ENCODE measurements at regions not wholly inside any gene's neighbourhood (a gene's known extent, or its start where the extent isn't known, plus 50 kb on each side); places are given as distances from the start of the nearest gene placed in this dataset.

GRCh38 chr15:96882121-96882772, 551.7 kb downstream of the NR2F2 start:
- peaks cover 4% of the 10 kb centered on the region for H3K9me3 ChIP-seq (ENCODE audit: control insufficient read depth, insufficient read depth, low read length)
- H3K4me3 ChIP-seq (ENCODE audit: low read depth, low read length): no peak overlapping the region
- H3K27ac ChIP-seq (ENCODE audit: low read depth, low read length): no peak overlapping the region
- no peak for DNase-seq (ENCODE audit: low read depth, low spot score)
- POLR2A ChIA-PET: no interaction called here
- TF ChIP-seq CTCF (IDR thresholded peaks at IDR 0.05; ENCODE audit: low read depth, low read length): no peak
- CTCF ChIA-PET: no interaction called here
- H3K27me3 ChIP-seq (ENCODE audit: control insufficient read depth, insufficient read depth, low read length): no peaks in the 10 kb centered on the region

GRCh38 chr15:96887730-96888129, 557.2 kb downstream of the NR2F2 start:
- H3K27ac ChIP-seq (ENCODE audit: low read depth, low read length): no peak overlapping the region
- no peak for DNase-seq (ENCODE audit: low read depth, low spot score)
- POLR2A ChIA-PET: no interaction called here

GRCh38 chr15:96888764-96889163, 558.3 kb downstream of the NR2F2 start:
- H3K27ac ChIP-seq (ENCODE audit: low read depth, low read length): no peak overlapping the region

More at GRCh38 chr15:96887730-96888129, 557.2 kb downstream of the NR2F2 start:
- no peak for TF ChIP-seq CTCF (IDR thresholded peaks at IDR 0.05; ENCODE audit: low read depth, low read length)
- H3K9me3 ChIP-seq (ENCODE audit: control insufficient read depth, insufficient read depth, low read length): peaks cover 4% of the 10 kb centered on the region; the same call in 1 of the 2 replicates
- no peak overlapping the region for H3K4me3 ChIP-seq (ENCODE audit: low read depth, low read length)
- CTCF ChIA-PET: interaction anchor here (0.6 kb wide), 1 partner anchor 1399 kb away, joined by 3 read pairs; no protein-coding TSS in a partner anchor
- no peaks in the 10 kb centered on the region for H3K27me3 ChIP-seq (ENCODE audit: control insufficient read depth, insufficient read depth, low read length)

GRCh38 chr15:96889734-96890480, 559.4 kb downstream of the NR2F2 start:
- ChIA-PET POLR2A (no interaction called here), CTCF (no interaction called here)
- Histone ChIP-seq H3K9me3 (ENCODE audit: control insufficient read depth, insufficient read depth, low read length) (peaks cover 4% of the 10 kb centered on the region; the same call in 1 of the 2 replicates), H3K27me3 (ENCODE audit: control insufficient read depth, insufficient read depth, low read length) (no peaks in the 10 kb centered on the region), H3K4me3 (ENCODE audit: low read depth, low read length) (peak overlapping the region; percentile 38), H3K27ac (ENCODE audit: low read depth, low read length) (no peak overlapping the region)
- DNase-seq (ENCODE audit: low read depth, low spot score): no peak
- no peak for TF ChIP-seq CTCF (IDR thresholded peaks at IDR 0.05; ENCODE audit: low read depth, low read length)

More at GRCh38 chr15:96888764-96889163, 558.3 kb downstream of the NR2F2 start:
- peaks cover 4% of the 10 kb centered on the region; the same call in 1 of the 2 replicates for H3K9me3 ChIP-seq (ENCODE audit: control insufficient read depth, insufficient read depth, low read length)
- H3K27me3 ChIP-seq (ENCODE audit: control insufficient read depth, insufficient read depth, low read length): no peaks in the 10 kb centered on the region
- no peak for DNase-seq (ENCODE audit: low read depth, low spot score)
- ChIA-PET POLR2A (no interaction called here), CTCF (no interaction called here)
- TF ChIP-seq CTCF (IDR thresholded peaks at IDR 0.05; ENCODE audit: low read depth, low read length): no peak
- no peak overlapping the region for H3K4me3 ChIP-seq (ENCODE audit: low read depth, low read length)

GRCh38 chr15:96891046-96891445, 560.5 kb downstream of the NR2F2 start:
- Histone ChIP-seq H3K27ac (ENCODE audit: low read depth, low read length) (no peak overlapping the region), H3K4me3 (ENCODE audit: low read depth, low read length) (no peak overlapping the region), H3K9me3 (ENCODE audit: control insufficient read depth, insufficient read depth, low read length) (peaks cover 4% of the 10 kb centered on the region; the same call in 1 of the 2 replicates), H3K27me3 (ENCODE audit: control insufficient read depth, insufficient read depth, low read length) (no peaks in the 10 kb centered on the region)
- no peak for DNase-seq (ENCODE audit: low read depth, low spot score)
- TF ChIP-seq CTCF (IDR thresholded peaks at IDR 0.05; ENCODE audit: low read depth, low read length): no peak
- ChIA-PET POLR2A (no interaction called here), CTCF (interaction anchor here (0.7 kb wide), 1 partner anchor 1641 kb away, joined by 7 read pairs; no protein-coding TSS in a partner anchor)
